Esophagus muscularis mucosa (tissue), 4 donors: ENCODE measurements at regions not wholly inside any gene's neighbourhood (a gene's known extent, or its start where the extent isn't known, plus 50 kb on each side); places are given as distances from the start of the nearest gene placed in this dataset.

ENCODE experiments used
- CTCF ChIP-seq, 3 experiments: fragments of 200-600 bp in 2 of 3; fragments of 450-650 bp in 1 of 3; sonication (generic) in 2 of 3; IDR thresholded peaks; one replicate each; pipeline ENCODE4 v1.5.1; 2017 to 2019; ENCODE audit warnings: antibody characterized with exemption in 3 of 3, mild to moderate bottlenecking in 2 of 3, moderate library complexity in 1 of 3
- EP300 ChIP-seq: sonication (generic); formaldehyde crosslinking; IDR thresholded peaks from one replicate; pipeline ENCODE4 v1.6.1; 2017; ENCODE audit warnings: antibody characterized with exemption
- POLR2A ChIP-seq: fragments of 450-650 bp; IDR thresholded peaks from one replicate; pipeline ENCODE4 v1.6.1; 2017; ENCODE audit warnings: antibody characterized with exemption, moderate library complexity, mild to moderate bottlenecking, low read depth

GRCh38 chr3:31252216-31253185, 280.2 kb upstream of the STT3B start:
- TF ChIP-seq CTCF (IDR thresholded peaks at IDR 0.05) (no peak), EP300 (no peak), POLR2A (no peak)
